ENCODE measurements at regions not wholly inside any gene's neighbourhood (a gene's known extent, or its start where the extent isn't known, plus 50 kb on each side); places are given as distances from the start of the nearest gene placed in this dataset.

GRCh38 chr3:67118122-67118521, 120.0 kb downstream of the KBTBD8 start:
- TF ChIP-seq YY1 (IDR thresholded peaks at IDR 0.05; ENCODE audit: low read depth): no peak
- no peak for TF ChIP-seq FOXM1 (IDR thresholded peaks at IDR 0.05; ENCODE audit: borderline replicate concordance, low read depth)
- TF ChIP-seq MAX (IDR thresholded peaks at IDR 0.05): no peak
- no peak for TF ChIP-seq REST (IDR thresholded peaks at IDR 0.05; ENCODE audit: low read depth)
- no peak for TF ChIP-seq EP300 (IDR thresholded peaks at IDR 0.05; ENCODE audit: borderline replicate concordance)
- TF ChIP-seq USF1 (IDR thresholded peaks at IDR 0.05): no peak
- TF ChIP-seq EGR1 (IDR thresholded peaks at IDR 0.05): no peak
- TF ChIP-seq NFIC (IDR thresholded peaks at IDR 0.05): no peak
- TF ChIP-seq RAD21 (IDR thresholded peaks at IDR 0.05; ENCODE audit: low read depth): no peak
- no peak for TF ChIP-seq CEBPB (IDR thresholded peaks at IDR 0.05)
- no peak for TF ChIP-seq TCF12 (IDR thresholded peaks at IDR 0.05; ENCODE audit: low read depth)
- no peak for TF ChIP-seq TAF1 (IDR thresholded peaks at IDR 0.05; ENCODE audit: low read depth)
- TF ChIP-seq CREB1 (IDR thresholded peaks at IDR 0.05; ENCODE audit: low read depth): no peak

All from Ishikawa (cell line).